ENCODE measurements at regions not wholly inside any gene's neighbourhood (a gene's known extent, or its start where the extent isn't known, plus 50 kb on each side); places are given as distances from the start of the nearest gene placed in this dataset.

DNA sequence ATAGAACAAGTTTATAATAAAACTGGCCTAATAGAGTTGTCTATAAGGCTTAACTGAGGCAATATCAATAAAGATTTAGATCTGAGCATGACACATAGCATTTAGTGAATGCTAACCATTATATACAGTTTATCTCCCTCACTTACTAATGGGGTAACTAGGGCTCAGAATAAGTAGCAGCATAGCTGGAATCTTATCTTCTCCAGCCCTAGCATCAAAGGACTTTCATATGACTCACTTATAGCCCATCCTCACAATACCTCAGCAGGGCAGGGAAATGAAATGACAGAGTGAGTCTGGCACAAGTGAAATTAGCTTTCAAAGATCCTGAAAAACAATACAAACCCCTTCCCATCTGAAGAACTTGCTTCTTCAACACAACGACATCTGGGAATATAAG lies 362.9 kb downstream of the KIF20B start:
- TF ChIP-seq JUNB (IDR thresholded peaks at IDR 0.05) (no peak), PHF8 (IDR thresholded peaks at IDR 0.05; ENCODE audit: borderline replicate concordance, low read depth) (no peak), RAD21 (conservative IDR thresholded peaks at IDR 0.05 in 1 of 2, IDR thresholded peaks at IDR 0.05 in 1 of 2) (no peak), KDM5A (IDR thresholded peaks at IDR 0.05) (no peak)
- TF ChIP-seq, protein P1, sequence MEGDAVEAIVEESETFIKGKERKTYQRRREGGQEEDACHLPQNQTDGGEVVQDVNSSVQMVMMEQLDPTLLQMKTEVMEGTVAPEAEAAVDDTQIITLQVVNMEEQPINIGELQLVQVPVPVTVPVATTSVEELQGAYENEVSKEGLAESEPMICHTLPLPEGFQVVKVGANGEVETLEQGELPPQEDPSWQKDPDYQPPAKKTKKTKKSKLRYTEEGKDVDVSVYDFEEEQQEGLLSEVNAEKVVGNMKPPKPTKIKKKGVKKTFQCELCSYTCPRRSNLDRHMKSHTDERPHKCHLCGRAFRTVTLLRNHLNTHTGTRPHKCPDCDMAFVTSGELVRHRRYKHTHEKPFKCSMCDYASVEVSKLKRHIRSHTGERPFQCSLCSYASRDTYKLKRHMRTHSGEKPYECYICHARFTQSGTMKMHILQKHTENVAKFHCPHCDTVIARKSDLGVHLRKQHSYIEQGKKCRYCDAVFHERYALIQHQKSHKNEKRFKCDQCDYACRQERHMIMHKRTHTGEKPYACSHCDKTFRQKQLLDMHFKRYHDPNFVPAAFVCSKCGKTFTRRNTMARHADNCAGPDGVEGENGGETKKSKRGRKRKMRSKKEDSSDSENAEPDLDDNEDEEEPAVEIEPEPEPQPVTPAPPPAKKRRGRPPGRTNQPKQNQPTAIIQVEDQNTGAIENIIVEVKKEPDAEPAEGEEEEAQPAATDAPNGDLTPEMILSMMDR (IDR thresholded peaks at IDR 0.05): no peak
- TF ChIP-seq, protein P2, sequence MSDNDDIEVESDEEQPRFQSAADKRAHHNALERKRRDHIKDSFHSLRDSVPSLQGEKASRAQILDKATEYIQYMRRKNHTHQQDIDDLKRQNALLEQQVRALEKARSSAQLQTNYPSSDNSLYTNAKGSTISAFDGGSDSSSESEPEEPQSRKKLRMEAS (IDR thresholded peaks at IDR 0.05): no peak
- TF ChIP-seq, protein P3, sequence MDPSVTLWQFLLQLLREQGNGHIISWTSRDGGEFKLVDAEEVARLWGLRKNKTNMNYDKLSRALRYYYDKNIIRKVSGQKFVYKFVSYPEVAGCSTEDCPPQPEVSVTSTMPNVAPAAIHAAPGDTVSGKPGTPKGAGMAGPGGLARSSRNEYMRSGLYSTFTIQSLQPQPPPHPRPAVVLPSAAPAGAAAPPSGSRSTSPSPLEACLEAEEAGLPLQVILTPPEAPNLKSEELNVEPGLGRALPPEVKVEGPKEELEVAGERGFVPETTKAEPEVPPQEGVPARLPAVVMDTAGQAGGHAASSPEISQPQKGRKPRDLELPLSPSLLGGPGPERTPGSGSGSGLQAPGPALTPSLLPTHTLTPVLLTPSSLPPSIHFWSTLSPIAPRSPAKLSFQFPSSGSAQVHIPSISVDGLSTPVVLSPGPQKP (IDR thresholded peaks at IDR 0.05; ENCODE audit: low read depth, low read length): no peak
